GF-D8 (cell line): ENCODE measurements at regions not wholly inside any gene's neighbourhood (a gene's known extent, or its start where the extent isn't known, plus 50 kb on each side); places are given as distances from the start of the nearest gene placed in this dataset.
"Not testable (repeated sequence)": the region's sequence is repeated elsewhere in the genome, so short reads cannot be mapped to it uniquely, and the experiment has no call there.

Source experiments
- DNase-seq: peaks from one replicate; lab custom pipeline; 2025; lab: John Stamatoyannopoulos, UW

DNA sequence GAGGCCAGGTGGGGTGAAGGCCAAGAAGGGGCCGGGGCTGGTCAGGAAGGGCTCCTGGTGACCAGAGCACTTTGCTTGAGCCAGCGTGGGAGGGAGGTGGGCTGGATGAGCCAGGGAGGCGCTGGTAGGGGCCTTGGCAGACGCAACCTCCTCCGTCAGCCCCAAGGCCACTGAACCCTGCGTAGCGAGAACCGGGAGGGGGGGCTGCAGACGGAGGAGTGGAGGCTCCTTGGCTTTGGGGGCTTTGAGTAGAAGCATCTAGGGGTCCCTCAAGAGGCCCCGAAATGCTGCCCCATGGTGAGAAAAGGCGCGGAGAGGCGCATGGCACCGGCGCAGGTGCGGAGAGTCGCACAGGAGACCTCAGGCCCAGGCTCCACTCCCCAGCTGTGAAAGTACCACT, 1888.0 kb upstream of the CDH9 start:
- no peak for DNase-seq

DNA sequence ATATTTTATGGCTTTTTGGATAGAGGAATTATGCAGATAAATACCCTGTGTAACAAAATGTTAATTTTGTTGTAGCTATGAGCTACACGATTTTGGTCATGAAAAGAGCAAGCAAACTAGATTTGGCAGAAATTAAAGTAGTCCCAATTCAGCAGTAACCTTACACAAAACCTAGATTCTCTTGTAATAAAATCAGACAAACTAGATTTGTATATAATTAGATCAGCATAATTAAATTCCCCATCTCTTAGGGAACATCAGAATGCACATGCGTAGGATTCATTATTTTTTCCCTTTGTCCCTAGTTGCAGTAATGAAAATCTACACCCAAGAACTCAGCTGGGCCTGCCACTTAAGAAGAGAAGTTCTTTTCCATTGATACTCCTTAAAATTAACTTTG, 1879.2 kb upstream of the CDH9 start:
- no peak for DNase-seq

DNA sequence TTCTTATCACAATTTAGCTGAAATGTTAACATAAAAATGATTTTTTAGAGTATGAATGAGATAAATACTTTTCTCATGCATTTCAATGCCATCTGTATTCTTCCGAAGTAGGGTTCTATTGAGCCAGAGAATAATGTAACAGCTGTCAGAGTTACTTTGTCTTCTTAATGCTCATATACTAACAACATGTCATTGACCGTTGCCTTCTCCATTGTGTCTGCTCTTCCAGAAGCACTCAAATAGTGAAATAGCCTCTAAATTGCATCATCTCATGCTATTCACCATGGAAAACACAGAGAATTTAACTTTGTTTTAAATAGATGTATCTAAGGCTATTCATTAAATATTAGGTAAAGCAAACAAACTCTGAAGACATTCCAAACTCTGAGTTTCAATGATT, 1875.9 kb upstream of the CDH9 start:
- DNase-seq: no peak

DNA sequence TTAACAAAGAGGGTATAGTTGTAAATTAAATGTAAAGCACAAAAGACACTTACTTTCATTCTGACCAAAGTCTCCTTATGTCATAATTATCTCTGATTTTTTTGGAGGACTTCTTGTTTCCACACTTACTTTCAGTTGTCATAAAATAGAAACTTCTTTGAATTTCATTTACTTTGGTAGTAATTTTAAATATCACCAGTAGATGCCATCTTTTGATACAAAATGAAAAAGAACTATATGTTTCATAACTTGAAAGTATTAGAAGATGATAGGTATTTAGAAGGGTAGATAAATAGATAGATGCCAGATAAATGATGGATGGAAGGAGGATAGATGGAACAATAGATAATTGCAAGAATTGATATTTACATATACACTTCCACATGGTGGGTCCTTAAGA, 1865.3 kb upstream of the CDH9 start:
- DNase-seq: no peak

DNA sequence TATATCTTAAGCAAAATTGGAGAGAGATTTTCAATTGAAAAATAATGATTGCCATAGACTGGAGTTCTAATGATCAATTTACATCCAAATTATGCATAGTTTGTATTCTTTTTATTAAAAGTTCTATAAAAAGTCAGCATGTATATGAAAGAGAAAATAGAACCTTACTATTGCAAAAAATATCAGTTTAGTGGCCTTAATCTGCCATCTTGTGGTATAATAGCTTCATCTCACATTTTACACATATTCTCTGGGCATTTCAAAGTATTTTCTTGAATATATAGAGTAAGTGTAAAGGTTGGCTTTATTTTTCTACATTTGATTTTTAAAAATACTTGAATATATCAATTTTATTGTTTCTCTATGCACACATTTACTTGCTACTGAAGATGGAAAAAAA, 1858.6 kb upstream of the CDH9 start:
- DNase-seq: no peak

DNA sequence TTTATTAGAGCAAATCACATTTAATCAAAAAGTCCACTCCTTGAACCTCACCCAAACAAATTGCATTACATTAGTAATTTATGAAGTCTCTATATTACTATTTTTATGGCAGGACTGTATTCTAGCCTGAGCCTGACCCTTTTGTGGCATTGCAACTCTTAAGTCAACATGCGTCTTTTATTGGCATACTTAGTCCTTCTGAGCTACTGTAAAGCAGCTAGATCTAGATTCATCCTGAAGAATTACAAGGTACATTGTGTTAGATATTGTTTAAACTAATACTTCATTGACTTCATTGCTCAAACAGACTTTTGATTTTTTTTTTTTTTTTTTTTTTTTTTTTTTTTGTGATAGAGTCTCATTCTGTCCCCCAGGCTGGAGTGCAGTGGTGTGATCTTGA, 1842.5 kb upstream of the CDH9 start:
- no peak for DNase-seq

DNA sequence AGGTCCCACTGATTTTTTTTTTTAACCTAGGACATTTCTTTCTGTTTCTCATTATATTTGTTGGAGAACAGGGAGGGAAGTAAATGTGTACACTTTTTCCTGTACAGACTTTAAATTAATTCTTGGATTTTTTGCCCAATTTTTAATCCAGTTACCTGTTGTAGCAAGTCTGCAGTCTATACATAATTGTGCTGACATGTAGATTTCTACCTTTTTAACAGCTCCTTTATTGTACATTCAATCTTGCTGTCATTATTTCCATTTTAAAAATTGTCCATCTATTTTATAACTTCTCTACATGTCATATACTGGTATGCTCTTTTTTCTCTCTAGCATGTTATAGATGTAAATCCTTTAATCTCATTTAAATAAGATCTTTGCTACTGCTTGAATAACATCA, 1838.7 kb upstream of the CDH9 start:
- no peak for DNase-seq

DNA sequence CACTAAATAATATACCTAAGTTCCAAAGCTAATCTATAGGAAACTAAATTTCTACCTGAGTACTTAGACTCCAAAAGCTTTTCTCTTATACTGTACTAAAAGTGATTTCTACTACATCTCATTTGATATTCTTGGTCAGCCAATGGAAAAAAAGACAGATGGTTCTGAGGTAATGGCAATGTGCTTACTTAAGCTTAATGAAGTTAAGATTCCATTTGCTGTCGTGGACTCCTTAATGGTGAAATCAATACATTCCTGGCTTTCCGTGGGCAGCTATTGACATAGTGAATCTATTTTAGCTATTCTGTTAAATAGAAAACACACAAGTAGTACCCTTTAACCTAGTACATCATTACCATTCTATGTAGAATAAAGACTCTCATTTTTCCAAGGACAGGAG, 1825.6 kb upstream of the CDH9 start:
- no peak for DNase-seq

DNA sequence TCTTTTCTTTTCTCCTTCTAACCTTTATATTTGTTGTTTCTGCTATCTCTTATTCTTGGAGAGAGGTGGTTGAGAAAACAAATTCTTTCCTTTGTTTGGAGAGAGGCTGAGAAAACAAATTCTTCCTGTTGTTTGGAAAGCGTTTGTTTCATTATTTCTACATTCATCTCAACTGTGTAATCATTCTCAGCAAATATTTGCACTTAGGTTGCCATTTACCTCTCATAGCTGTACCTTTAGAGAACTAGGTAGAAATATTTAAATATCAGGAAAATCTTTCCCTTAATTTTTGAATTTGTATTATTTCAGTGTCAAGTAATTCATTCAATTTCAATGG, 1824.4 kb upstream of the CDH9 start:
- no peak for DNase-seq

DNA sequence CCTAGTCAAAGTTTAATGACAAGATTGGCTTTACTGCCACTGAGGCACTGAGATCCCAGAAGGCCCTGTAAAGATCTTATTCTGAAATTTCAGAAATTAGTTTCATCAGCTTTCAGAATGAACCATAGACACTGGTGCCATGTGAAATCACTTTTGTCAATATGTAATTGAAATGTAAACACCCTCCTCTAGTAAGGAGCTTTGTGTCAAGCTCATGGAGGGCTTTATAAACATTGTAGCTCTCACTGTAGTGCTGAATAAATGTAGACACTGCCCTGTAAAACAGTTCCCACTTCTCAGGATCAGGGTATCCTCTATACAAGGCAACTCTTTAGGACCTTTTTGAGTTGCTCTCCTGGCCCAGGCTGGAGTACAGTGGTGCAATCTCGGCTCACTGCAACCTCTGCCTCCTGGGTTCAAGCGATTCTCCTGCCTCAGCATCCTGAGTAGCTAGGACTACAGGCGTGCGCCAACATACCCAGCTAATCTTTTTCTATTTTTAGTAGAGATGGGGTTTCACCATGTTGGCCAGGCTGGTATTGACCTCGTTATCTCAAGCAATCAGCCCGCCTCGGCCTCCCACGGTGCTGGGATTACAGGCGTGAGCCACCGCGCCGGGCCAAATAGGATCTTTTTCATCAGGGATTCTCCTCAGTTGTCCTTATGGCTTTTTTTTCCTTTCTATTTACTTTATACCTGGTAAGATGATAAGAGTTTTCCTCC, 1823.9 kb upstream of the CDH9 start:
- no peak for DNase-seq

DNA sequence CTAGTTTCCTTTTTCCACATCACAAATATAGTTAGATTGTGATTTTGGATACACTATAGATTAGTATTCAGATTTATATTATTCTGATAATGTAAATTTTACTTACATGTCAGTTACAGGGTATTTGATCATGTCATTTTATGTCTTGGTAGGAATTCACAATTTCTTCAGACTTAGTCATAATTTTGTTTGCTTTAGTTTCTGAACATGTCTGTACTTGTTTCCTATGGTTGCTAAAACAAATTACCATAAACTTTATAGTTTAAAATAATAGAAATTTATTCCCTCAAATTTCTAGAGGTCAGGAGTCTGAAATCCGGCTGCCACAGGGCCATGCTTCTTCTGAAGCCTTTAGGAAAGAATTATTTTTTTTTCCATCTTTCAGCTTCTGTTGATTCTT, 1817.2 kb upstream of the CDH9 start:
- no peak for DNase-seq

DNA sequence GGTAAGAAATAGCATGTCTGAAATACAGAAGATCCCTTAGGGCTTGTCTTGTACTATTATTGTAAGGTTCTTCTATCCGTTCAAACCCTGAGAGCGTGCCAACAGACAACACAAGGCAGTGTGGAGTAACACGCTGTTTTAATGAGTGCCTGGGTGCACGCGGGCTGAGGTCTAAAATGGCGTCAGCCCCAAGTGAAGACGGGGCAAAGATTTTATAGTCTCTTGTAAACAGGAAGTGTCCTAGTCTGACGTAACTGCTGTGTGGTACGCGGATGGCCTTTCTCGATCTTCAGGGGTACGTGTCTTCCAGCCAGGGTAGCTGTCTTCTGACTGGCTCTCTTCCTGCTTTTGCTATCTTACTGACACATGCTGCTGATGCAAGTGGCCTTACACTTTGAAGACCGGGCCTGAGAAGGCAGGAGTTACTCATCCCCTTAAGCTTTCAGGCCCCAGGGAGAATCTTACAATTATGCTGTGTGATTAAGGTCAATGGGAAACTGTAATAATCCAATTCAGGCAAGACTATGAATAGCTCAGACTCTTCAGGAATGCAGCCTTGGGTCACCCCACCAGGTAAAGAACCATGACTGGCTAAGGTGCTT, 1812.0 kb upstream of the CDH9 start:
- DNase-seq: no peak

DNA sequence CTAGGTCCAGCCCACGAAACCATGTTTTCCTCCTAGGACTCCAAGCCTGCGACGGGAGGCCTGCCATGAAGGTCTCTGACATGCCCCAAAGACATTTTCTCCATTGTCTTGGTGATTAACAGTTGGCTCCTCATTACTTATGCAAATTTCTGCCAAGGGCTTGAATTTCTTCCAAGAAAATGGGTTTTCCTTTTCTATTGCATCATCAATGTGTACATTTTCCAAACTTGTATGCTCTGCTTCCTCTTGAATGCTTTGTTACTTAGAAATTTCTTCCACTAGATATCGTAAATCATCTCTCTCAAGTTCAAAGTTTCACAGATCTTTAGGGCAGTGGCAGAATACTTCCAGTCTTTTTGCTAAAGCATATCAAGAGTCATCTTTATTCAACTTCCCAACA, 1792.7 kb upstream of the CDH9 start:
- no peak for DNase-seq

DNA sequence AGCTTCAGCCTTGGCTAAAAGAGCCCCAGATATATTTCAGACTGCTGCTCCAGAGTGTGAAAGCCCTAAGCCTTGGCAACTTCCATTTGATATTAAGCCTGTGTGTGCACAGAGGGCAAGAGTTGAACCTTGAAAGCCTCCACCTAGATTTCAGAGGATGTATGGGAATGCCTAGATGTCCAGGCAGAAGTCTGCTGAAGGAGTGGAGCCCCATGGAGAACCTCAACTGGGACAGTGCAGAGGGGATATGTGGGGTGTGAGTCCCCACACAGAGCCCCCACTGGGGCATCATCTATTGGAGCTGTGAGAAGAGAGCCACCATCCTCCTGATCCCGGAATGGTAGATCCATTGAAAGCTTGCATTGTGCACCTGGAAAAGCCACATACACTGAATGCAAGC, 1784.8 kb upstream of the CDH9 start:
- no peak for DNase-seq

DNA sequence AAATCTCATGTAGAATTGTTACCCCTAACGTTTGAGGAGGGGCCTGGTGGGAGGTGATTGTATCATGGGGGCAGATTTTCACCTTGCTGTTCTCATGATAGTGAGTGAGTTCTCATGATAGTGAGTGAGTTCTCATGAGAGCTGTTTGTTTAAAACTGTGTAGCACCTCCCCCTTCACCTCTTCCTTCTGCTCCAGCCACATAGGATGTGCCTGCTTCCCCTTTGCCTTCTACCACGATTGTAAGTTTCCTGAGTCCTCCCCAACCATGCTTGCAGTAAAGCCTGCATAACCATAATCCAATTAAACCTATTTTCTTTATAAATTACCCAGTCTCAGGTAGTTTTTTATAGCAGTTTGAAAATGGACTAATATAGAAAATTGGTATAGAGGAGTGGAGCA, 1783.7 kb upstream of the CDH9 start:
- no peak for DNase-seq

DNA sequence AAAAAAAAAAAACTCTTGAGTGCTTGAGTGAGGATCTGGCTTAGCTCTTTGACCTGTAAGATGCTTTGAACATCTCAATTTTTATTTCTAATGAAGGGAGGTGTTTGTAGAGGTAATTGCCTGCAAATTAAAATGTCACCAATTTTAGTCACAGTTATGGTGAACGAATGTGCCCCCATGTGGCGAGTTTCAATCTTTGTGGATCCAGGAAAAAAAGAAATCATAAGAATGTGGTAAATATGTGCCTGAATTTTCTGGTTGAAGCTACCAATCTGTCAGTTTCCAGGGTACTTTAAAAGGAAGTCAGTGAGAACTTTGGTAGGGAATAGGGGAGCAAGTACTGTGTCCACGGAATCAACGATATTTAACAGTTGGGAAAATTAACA, 1772.4 kb upstream of the CDH9 start:
- DNase-seq: no peak

DNA sequence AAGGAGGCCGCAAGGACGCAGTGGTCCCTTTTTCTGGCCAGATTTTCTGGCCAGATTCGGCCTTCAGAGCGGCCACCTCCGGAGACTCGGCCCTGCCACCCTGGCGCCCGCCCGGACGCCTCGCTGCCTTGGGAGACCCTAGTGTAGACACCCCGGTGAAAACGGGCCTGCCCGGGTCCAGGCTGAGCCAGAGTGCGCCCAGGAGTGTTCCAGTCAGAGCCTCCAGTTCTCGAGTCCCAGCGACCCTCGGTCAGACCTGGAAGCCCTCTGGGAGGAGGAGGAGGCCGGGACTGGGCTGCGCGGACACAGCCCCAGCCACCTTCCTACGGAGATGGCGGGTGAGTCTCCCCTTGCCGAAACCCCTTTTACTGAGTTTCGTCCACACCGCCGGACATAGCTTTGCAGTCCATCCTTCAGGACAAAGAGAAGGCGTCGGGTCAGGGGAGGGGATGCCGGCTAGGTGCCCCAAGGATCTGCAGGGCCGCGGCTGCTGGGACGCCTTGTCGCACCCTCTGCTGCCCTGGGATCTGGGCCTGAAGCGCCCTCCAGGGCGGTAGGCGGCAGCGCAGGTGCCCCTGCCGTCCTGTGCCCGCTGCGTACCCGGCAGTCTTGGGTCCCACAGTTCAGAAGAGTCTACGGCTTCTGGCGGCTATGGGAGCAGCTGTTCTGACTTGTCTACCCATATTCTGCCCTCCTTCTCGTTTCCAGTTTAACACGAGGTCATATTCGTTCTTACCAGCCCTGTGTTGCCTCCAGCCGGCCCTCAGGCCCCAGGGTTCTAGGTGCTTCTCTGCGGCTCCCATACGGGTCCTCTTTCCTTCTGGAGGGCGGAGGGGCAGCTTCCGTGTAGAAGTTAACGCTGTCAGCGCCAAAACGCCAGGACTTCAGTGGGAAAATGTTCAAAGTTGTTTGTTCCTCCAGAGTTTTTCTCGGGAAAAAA, 1771.7 kb upstream of the CDH9 start:
- no peak for DNase-seq

DNA sequence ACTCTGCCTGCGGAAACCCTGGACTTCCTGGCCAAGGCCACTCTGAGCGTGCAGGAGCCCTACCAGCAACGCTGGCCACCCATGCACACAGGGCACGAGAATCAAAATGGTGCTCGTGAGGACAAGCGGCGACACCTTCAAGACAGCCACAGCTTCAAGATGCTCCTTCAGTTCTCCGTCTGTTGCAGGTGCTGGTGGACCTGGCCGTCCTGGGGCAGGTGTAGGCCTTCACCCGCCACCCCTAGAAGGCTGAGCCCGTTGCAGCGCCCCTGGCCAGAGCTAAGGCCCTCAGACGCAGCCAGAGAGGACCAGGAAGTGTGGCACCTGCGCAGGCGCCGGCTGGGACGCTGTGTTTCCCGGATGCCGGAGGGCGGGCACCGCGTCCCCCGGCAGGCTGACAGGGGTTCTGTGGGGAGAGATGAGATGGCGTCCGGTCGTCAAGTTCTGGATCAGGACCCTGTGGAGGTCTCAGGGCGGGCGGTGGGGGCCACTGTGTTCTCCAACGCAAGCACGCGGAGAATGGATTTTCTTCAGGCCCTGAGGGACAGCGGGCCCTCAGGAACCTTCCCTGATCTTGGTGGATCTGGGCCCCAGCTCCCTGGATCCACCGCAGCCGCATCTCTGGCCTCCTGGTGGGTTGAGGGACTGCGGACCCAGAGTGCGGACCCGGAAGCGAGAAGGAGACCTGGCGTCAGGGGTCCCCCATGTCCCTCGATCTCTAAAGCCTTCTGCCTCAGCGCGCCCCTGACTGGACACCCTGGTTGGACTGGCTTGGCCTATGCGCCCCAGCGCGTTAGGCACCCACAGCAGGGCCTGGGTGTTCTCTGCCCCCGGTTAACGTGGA, 1770.8 kb upstream of the CDH9 start:
- DNase-seq: no peak

DNA sequence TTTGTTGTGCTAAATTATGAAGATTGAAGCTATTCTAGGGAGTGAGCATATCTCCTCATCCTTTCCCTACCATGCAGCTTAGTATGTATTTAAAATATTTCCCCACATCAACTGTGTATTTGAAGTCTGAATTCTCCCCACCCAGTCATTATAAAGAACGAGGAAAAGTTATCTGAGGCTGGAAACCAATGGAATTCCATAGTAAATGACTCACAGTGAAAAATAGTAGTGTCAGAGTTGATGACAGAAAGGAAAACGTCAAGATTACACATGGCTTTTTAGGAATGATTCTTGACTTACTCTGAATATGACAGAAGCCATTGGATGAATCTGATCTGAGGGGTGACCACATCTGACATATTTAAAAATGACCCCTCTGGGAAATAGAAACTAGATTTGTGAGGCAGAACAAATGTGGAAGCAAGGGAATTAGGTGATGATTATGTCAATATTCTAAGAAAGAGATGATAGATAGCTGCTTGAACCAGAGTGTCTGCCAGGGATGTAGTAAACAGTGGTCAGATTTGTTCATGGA, 1768.9 kb upstream of the CDH9 start:
- no peak for DNase-seq

DNA sequence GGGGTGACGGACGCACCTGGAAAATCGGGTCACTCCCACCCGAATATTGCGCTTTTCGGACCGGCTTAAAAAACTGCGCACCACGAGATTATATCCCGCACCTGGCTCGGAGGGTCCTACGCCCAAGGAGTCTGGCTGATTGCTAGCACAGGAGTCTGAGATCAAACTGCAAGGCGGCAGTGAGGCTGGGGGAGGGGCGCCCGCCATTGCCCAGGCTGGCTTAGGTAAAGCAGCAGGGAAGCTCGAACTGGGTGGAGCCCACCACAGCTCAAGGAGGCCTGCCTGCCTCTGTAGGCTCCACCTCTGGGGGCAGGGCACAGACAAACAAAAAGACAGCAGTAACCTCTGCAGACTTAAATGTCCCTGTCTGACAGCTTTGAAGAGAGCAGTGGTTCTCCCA, 1760.6 kb upstream of the CDH9 start:
- not testable (repeated sequence) for DNase-seq

DNA sequence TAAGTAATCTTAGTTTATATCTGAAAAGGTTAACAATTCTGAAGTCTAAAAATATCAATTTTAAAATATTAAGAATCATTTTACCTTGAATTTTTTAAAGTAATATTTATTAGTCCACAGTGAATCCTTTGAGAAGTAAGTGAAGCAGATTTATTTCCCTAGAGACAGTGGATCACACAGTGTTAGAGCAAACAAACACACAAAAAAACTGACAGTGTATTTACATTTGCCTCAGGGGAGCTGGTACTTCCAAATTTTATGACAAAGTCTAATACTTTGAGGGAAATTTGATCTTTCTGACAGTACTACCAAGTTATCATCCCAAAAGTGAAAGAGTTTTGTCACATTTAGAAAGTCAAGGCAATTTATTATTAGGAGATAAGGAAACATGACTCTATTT, 1750.6 kb upstream of the CDH9 start:
- no peak for DNase-seq

DNA sequence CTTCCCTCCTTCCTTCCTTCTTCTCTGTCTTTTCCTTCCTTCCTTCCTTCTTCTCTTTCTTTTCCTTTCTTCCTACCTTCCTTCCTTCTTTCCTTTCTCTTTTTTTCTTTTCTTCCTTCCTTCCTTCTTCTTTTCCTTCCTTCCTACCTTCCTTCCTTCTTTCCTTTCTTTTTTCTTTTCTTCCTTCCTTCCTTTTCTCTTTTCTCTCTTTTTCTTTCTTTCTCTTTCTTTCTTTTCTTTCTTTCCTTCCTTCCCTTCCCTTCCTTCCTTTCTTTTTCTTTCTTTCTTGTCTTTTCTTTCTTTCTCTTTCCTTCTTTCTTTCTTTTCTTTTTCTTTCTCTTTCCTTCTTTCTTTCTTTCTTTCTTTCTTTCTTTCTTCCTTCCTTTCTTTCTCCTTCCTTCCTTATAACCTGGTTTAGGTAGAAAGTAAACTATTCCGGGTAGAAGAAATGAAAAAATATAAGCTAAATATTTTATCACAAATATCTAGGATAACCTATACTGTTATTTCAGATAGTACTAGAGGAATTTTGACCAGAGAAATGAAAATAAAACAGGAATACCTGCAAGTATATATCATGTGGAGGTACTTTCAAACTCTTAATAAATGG, 1741.8 kb upstream of the CDH9 start:
- DNase-seq: no peak
